A549 (cell line): ENCODE measurements at regions not wholly inside any gene's neighbourhood (a gene's known extent, or its start where the extent isn't known, plus 50 kb on each side); places are given as distances from the start of the nearest gene placed in this dataset.

Experiments used
- ATAC-seq, 2 experiments: fragments of 200-7000 bp in 1 of 2; fragments of >200 bp in 1 of 2; cut with Nextera tagmentation in 1 of 2; cut with Tn5 transposase in 1 of 2; 3 replicates each; pipeline versions ENCODE4 v1.8.0 to v1.9.1; 2018 to 2020; ENCODE audit warnings: mild to moderate bottlenecking in 1 of 2, moderate library complexity in 1 of 2
- CTCF ChIA-PET: fragments of 300-600 bp; sonication (Branson Sonifier 250); formaldehyde crosslinking; extraction: SDS; loops from one replicate; lab custom pipeline; 2021; ENCODE audit warnings: antibody characterized with exemption, inconsistent platforms; lab: Yijun Ruan, JAX
- POLR2A ChIA-PET: fragments of 350-600 bp; formaldehyde crosslinking; extraction: SDS; loops from one replicate; lab custom pipeline; 2021; ENCODE audit warnings: antibody characterized with exemption, inconsistent platforms; lab: Yijun Ruan, JAX
- DNase-seq, 2 experiments: peaks; one replicate each; pipeline versions ENCODE4 v3.0.0 to v3.0.0-alpha.2; 2011 to 2016; ENCODE audit warnings: low read depth in 1 of 2, low spot score in 1 of 2
- FAIRE-seq: peaks from 2 replicates; lab custom pipeline; 2011; peaks lifted over from hg19 to GRCh38; lab: Jason Lieb, UNC
- H3K27ac ChIP-seq, 2 experiments: fragments of >200 bp; sonication (Bioruptor Twin); formaldehyde crosslinking; 3 replicates each; pipeline ENCODE4 v1.5.1; 2016 to 2017
- H3K4me1 ChIP-seq: fragments of >200 bp; sonication (Bioruptor Twin); formaldehyde crosslinking; 3 replicates; pipeline ENCODE4 v1.6.1; 2016
- H3K4me2 ChIP-seq: fragments of >200 bp; sonication (Bioruptor Twin); formaldehyde crosslinking; 3 replicates; pipeline ENCODE4 v1.6.1; 2016
- H3K4me3 ChIP-seq: fragments of >200 bp; sonication (Bioruptor Twin); formaldehyde crosslinking; 3 replicates; pipeline ENCODE4 v1.5.1; 2016
- H3K9me3 ChIP-seq: fragments of >200 bp; sonication (Bioruptor Twin); formaldehyde crosslinking; 3 replicates; pipeline ENCODE4 v1.6.1; 2016
- ATOH8 ChIP-seq: fragments of 250-450 bp; sonication (Bioruptor Pico); IDR thresholded peaks from 2 replicates; pipeline ENCODE4 v1.5.0; 2020; ENCODE audit warnings: low read depth, mild to moderate bottlenecking, moderate library complexity
- BHLHE40 ChIP-seq: IDR thresholded peaks from 2 replicates; pipeline ENCODE4 v1.6.1; 2012; ENCODE audit warnings: low read depth, low read length, inconsistent platforms
- CBX2 ChIP-seq: fragments of 200-600 bp; sonication (generic); IDR thresholded peaks from 2 replicates; pipeline ENCODE4 v1.6.1; 2016; ENCODE audit warnings: low read depth, mild to moderate bottlenecking, borderline replicate concordance
- FOSB ChIP-seq: fragments of 250-450 bp; sonication (Bioruptor Pico); IDR thresholded peaks from 2 replicates; pipeline ENCODE4 v1.5.0; 2020; ENCODE audit warnings: mild to moderate bottlenecking, moderate library complexity
- FOSL2 ChIP-seq, 2 experiments: fragments of 450-650 bp in 1 of 2; fragments of >200 bp in 1 of 2; sonication (Bioruptor Twin) in 1 of 2; formaldehyde crosslinking; IDR thresholded peaks; 2 replicates each; pipeline versions ENCODE4 v1.5.0 to v1.6.1; 2016 to 2020; ENCODE audit warnings: mild to moderate bottlenecking in 1 of 2, moderate library complexity in 1 of 2
- FOXS1 ChIP-seq: fragments of 250-450 bp; sonication (Bioruptor Pico); IDR thresholded peaks from 2 replicates; pipeline ENCODE4 v1.5.0; 2020; ENCODE audit warnings: mild to moderate bottlenecking, moderate library complexity
- HEYL ChIP-seq: fragments of 250-450 bp; sonication (Bioruptor Pico); IDR thresholded peaks from 2 replicates; pipeline ENCODE4 v1.8.0; 2021; ENCODE audit warnings: mild to moderate bottlenecking, moderate library complexity
- HOXA7 ChIP-seq: fragments of 250-450 bp; sonication (Bioruptor Pico); IDR thresholded peaks from 2 replicates; pipeline ENCODE4 v1.5.0; 2020; ENCODE audit warnings: mild to moderate bottlenecking, moderate library complexity
- HOXB5 ChIP-seq: fragments of 250-450 bp; sonication (Bioruptor Pico); IDR thresholded peaks from 2 replicates; pipeline ENCODE4 v1.5.0; 2020; ENCODE audit warnings: mild to moderate bottlenecking, moderate library complexity
- KDM1A ChIP-seq: fragments of 200-600 bp; sonication (generic); IDR thresholded peaks from 2 replicates; pipeline ENCODE4 v1.6.1; 2016; ENCODE audit warnings: low read depth, mild to moderate bottlenecking
- KDM5A ChIP-seq: fragments of 200-600 bp; sonication (generic); IDR thresholded peaks from 2 replicates; pipeline ENCODE4 v1.6.1; 2016; ENCODE audit warnings: antibody characterized with exemption, mild to moderate bottlenecking
- MAFK ChIP-seq: fragments of 450-650 bp; IDR thresholded peaks from 2 replicates; pipeline ENCODE4 v1.6.1; 2014; ENCODE audit not compliant: partially characterized antibody
- MAZ ChIP-seq: fragments of 150-350 bp; IDR thresholded peaks from 2 replicates; pipeline ENCODE4 v1.6.1; 2014; ENCODE audit warnings: antibody characterized with exemption, low read depth, low read length, borderline replicate concordance
- NFE2L2 ChIP-seq: fragments of 150-350 bp; conservative IDR thresholded peaks from 2 replicates; pipeline ENCODE4 v1.6.1; 2014; ENCODE audit warnings: low read length
- NR3C1 ChIP-seq: fragments of >200 bp; sonication (Bioruptor Twin); formaldehyde crosslinking; IDR thresholded peaks from 3 replicates; pipeline ENCODE4 v1.6.1; 2017
- POLR2A ChIP-seq: IDR thresholded peaks from 2 replicates; pipeline ENCODE4 v1.6.1; 2012; ENCODE audit warnings: mild to moderate bottlenecking, low read length
- RARB ChIP-seq: fragments of 250-450 bp; sonication (Bioruptor Pico); IDR thresholded peaks from 2 replicates; pipeline ENCODE4 v1.8.0; 2021; ENCODE audit warnings: mild to moderate bottlenecking, moderate library complexity
- RCOR1 ChIP-seq: fragments of 150-350 bp; IDR thresholded peaks from 2 replicates; pipeline ENCODE4 v1.6.1; 2014; ENCODE audit warnings: antibody characterized with exemption, low read length, low read depth
- RFX5 ChIP-seq: fragments of 450-650 bp; IDR thresholded peaks from 2 replicates; pipeline ENCODE4 v1.7.1; 2014; ENCODE audit warnings: antibody characterized with exemption, mild to moderate bottlenecking, moderate library complexity
- RNF2 ChIP-seq: fragments of 200-600 bp; sonication (generic); IDR thresholded peaks from 2 replicates; pipeline ENCODE4 v1.6.1; 2016; ENCODE audit warnings: low read depth, mild to moderate bottlenecking, antibody characterized with exemption, moderate library complexity, borderline replicate concordance
- SREBF2 ChIP-seq: fragments of 450-650 bp; IDR thresholded peaks from 2 replicates; pipeline ENCODE4 v1.6.1; 2014; ENCODE audit warnings: mild to moderate bottlenecking, moderate library complexity
- ZFP36 ChIP-seq: fragments of 450-650 bp; IDR thresholded peaks from 2 replicates; pipeline ENCODE4 v1.6.1; 2014; ENCODE audit warnings: borderline replicate concordance; ENCODE audit not compliant: partially characterized antibody
- ZSCAN20 ChIP-seq: fragments of 250-450 bp; sonication (Bioruptor Pico); IDR thresholded peaks from 2 replicates; pipeline ENCODE4 v1.8.0; 2022; ENCODE audit warnings: mild to moderate bottlenecking, moderate library complexity
- WGBS: methylation state at CpG from one replicate; pipeline ENCODE4 v1.1.6; 2017; ENCODE audit errors: missing lambda C conversion rate; 5-methylcytosine and 5-hydroxymethylcytosine counted together
- TF ChIP-seq, protein P1 (sequence below): fragments of 450-650 bp; IDR thresholded peaks from 2 replicates; pipeline ENCODE4 v1.6.1; 2014; ENCODE audit warnings: antibody characterized with exemption
- TF ChIP-seq, protein P2 (sequence below): fragments of >200 bp; sonication (Bioruptor Twin); formaldehyde crosslinking; IDR thresholded peaks from 3 replicates; pipeline ENCODE4 v1.6.1; 2016

GRCh38 chr5:104344809-104345208 is 782.2 kb upstream of the NUDT12 start:
- FAIRE-seq = no peak
- CTCF ChIA-PET = no interaction called here

GRCh38 chr5:104327801-104328200 is 765.2 kb upstream of the NUDT12 start:
- ChIA-PET CTCF (no interaction called here), POLR2A (no interaction called here)
- no peak overlapping the region for H3K27ac ChIP-seq
- 0% methylated on average over 1 of the region's 1 CpG for WGBS
- no peaks in the 10 kb centered on the region for H3K4me1 ChIP-seq
- H3K4me2 ChIP-seq = no peak overlapping the region
- ATAC-seq = no peak
- no peak for TF ChIP-seq BHLHE40
- no peak for TF ChIP-seq KDM1A
- no peak for TF ChIP-seq CBX2
- no peak for TF ChIP-seq ZSCAN20 (CRISPR knock-in tag)
- TF ChIP-seq, protein P1, sequence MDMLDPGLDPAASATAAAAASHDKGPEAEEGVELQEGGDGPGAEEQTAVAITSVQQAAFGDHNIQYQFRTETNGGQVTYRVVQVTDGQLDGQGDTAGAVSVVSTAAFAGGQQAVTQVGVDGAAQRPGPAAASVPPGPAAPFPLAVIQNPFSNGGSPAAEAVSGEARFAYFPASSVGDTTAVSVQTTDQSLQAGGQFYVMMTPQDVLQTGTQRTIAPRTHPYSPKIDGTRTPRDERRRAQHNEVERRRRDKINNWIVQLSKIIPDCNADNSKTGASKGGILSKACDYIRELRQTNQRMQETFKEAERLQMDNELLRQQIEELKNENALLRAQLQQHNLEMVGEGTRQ = no peak
- TF ChIP-seq POLR2A = no peak
- TF ChIP-seq ZFP36 = no peak
- no peak for TF ChIP-seq FOXS1 (CRISPR knock-in tag)
- TF ChIP-seq HOXA7 (CRISPR knock-in tag) = no peak
- no peak for TF ChIP-seq RARB (CRISPR knock-in tag)
- TF ChIP-seq MAZ = no peak
- no peak for TF ChIP-seq HOXB5 (CRISPR knock-in tag)
- TF ChIP-seq, protein P2, sequence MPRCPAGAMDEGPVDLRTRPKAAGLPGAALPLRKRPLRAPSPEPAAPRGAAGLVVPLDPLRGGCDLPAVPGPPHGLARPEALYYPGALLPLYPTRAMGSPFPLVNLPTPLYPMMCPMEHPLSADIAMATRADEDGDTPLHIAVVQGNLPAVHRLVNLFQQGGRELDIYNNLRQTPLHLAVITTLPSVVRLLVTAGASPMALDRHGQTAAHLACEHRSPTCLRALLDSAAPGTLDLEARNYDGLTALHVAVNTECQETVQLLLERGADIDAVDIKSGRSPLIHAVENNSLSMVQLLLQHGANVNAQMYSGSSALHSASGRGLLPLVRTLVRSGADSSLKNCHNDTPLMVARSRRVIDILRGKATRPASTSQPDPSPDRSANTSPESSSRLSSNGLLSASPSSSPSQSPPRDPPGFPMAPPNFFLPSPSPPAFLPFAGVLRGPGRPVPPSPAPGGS = no peak
- TF ChIP-seq SREBF2 = no peak
- TF ChIP-seq HEYL (CRISPR knock-in tag) = no peak
- TF ChIP-seq FOSL2 (IDR thresholded peaks at IDR 0.05) = no peak
- TF ChIP-seq FOSL2 (CRISPR knock-in tag; IDR thresholded peaks at IDR 0.05) = no peak
- no peak for TF ChIP-seq RNF2
- FAIRE-seq = no peak
- no peak for DNase-seq
- H3K9me3 ChIP-seq = no peaks in the 10 kb centered on the region
- H3K4me3 ChIP-seq = no peak overlapping the region

More at GRCh38 chr5:104344809-104345208, 782.2 kb upstream of the NUDT12 start:
- TF ChIP-seq KDM5A = no peak
- TF ChIP-seq FOSB = no peak
- no peak for TF ChIP-seq NR3C1
- TF ChIP-seq NFE2L2 = no peak
- TF ChIP-seq RFX5 = no peak
- TF ChIP-seq ATOH8 (CRISPR knock-in tag) = no peak
- no peak overlapping the region for H3K4me3 ChIP-seq
- WGBS = 28% methylated on average over 2 of the region's 2 CpGs
- H3K4me2 ChIP-seq = peak overlapping the region; percentile 51
- H3K4me1 ChIP-seq = no peaks in the 10 kb centered on the region
- no peak overlapping the region for H3K27ac ChIP-seq
- peak; percentile 34 to 50; a peak in 1 of 6 replicates for ATAC-seq
- peak in 1 of 2 experiments; percentile 15 for DNase-seq
- H3K9me3 ChIP-seq = no peaks in the 10 kb centered on the region
- POLR2A ChIA-PET = no interaction called here

DNA sequence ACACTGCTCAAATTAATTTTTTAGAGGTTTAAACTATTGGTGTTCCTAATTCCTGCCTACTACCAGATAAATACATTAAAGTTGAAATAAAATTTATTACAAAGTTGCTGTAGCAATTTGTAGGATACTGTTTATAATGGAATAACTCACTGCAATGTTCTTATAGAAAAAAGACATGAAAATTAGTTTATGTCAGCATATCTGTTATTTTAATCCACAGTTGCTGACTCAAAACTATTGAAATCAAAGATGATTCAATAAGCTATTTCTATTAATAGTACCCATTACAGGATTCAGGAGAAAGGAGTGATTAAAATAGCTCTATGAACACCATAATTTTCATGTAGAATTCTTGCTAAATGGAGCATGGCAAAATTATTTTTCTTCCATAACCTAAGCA is 764.4 kb upstream of the NUDT12 start:
- Histone ChIP-seq H3K4me2 (no peak overlapping the region), H3K4me1 (no peaks in the 10 kb centered on the region), H3K4me3 (no peak overlapping the region), H3K9me3 (no peaks in the 10 kb centered on the region), H3K27ac (no peak overlapping the region)
- POLR2A ChIA-PET = no interaction called here
- CTCF ChIA-PET = no interaction called here
- DNase-seq = no peak
- no peak for ATAC-seq
- no peak for FAIRE-seq
- TF ChIP-seq MAFK (peak; percentile 72), RCOR1 (no peak), RFX5 (no peak)
